ENCODE measurements at regions not wholly inside any gene's neighbourhood (a gene's known extent, or its start where the extent isn't known, plus 50 kb on each side); places are given as distances from the start of the nearest gene placed in this dataset.
"Not testable (repeated sequence)": the region's sequence is repeated elsewhere in the genome, so short reads cannot be mapped to it uniquely, and the experiment has no call there.

DNA sequence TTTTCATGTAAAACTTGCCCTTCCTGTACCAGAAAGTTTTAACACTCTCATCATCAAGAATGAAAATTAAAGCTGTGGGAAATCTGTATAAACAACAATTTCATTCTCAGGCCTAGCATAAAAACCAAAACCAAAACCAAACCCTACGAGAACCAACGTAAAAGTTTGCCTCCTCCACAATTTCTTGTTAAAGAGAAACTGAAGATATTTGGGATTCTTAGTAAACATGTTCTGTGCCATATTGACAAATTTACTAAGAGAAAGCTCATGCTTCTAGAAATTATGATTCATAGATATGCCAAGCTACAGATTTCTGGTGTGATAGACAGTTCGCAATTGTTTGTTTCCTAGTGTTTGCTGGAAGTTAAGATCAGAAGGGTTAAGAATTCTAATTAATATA, 801.0 kb upstream of the NUDT12 start:
- intact Hi-C loops (cut with DNase I, micrococcal nuclease) = no loop called here
- H3K9me3 Mint-ChIP-seq (ENCODE audit: low read depth) = peaks cover 7% of the 10 kb centered on the region
- ChIA-PET CTCF (interaction anchor here (0.6 kb wide), 1 partner anchor 1333 kb away, joined by 3 read pairs; no protein-coding TSS in a partner anchor), POLR2A (no interaction called here)
- H3K36me3 Mint-ChIP-seq (ENCODE audit: low read depth) = no peaks in the 10 kb centered on the region
- ATAC-seq (no peak), DNase-seq (no peak)
- H3K27me3 Mint-ChIP-seq = no peaks in the 10 kb centered on the region
- H3K27ac Mint-ChIP-seq = no peak overlapping the region
- H3K4me1 Mint-ChIP-seq = no peaks in the 10 kb centered on the region
- no peak overlapping the region for H3K4me3 Mint-ChIP-seq

GRCh38 chr5:104361932-104362331, 799.3 kb upstream of the NUDT12 start:
- ATAC-seq = no peak
- Mint-ChIP-seq H3K4me1 (no peaks in the 10 kb centered on the region), H3K36me3 (ENCODE audit: low read depth) (no peaks in the 10 kb centered on the region), H3K4me3 (no peak overlapping the region), H3K9me3 (ENCODE audit: low read depth) (peaks cover 3% of the 10 kb centered on the region), H3K27me3 (no peaks in the 10 kb centered on the region), H3K27ac (no peak overlapping the region)
- intact Hi-C loops (cut with DNase I, micrococcal nuclease) = no loop called here
- no peak for DNase-seq
- CTCF ChIA-PET = no interaction called here
- POLR2A ChIA-PET = no interaction called here

- POLR2A ChIA-PET = no interaction called here
- no peak overlapping the region for H3K4me3 Mint-ChIP-seq
- peaks cover 5% of the 10 kb centered on the region for H3K9me3 Mint-ChIP-seq (ENCODE audit: low read depth)
- H3K27me3 Mint-ChIP-seq = no peaks in the 10 kb centered on the region
- no peaks in the 10 kb centered on the region for H3K4me1 Mint-ChIP-seq
- ATAC-seq (no peak), DNase-seq (no peak)
- CTCF ChIA-PET = no interaction called here
- H3K27ac Mint-ChIP-seq = no peak overlapping the region
- no peaks in the 10 kb centered on the region for H3K36me3 Mint-ChIP-seq (ENCODE audit: low read depth)
- intact Hi-C loops (cut with DNase I, micrococcal nuclease) = no loop called here
These were observed 792.8 kb upstream of the NUDT12 start for GRCh38 chr5:104355350-104355749.

- CTCF ChIA-PET = no interaction called here
These were observed 790.8 kb upstream of the NUDT12 start for GRCh38 chr5:104353371-104353770.

DNA sequence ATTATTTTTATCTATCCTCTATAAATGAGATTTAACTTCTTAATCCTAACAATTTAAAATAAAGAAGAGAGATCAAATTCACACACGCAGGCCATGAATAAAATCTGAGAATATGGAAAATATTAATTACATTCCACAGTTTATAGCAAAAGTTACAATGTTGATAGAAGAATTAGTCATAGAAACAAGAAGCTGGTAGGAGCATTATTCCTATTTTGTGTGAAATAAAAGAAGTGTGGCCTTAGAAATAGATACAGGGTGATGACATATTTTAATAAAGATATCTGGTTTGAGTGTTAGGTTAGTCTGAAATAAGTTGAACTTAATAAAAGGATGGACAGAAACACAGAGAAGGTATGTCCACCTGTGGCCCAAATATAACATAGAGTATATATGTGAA, 790.4 kb upstream of the NUDT12 start:
- DNase-seq (no peak), ATAC-seq (no peak)
- intact Hi-C loops (cut with DNase I, micrococcal nuclease) = no loop called here
- Mint-ChIP-seq H3K4me1 (no peaks in the 10 kb centered on the region), H3K36me3 (ENCODE audit: low read depth) (no peaks in the 10 kb centered on the region), H3K27me3 (no peaks in the 10 kb centered on the region), H3K27ac (no peak overlapping the region), H3K9me3 (ENCODE audit: low read depth) (peaks cover 5% of the 10 kb centered on the region), H3K4me3 (no peak overlapping the region)
- ChIA-PET POLR2A (no interaction called here), CTCF (no interaction called here)

More at GRCh38 chr5:104353371-104353770, 790.8 kb upstream of the NUDT12 start:
- Mint-ChIP-seq H3K4me3 (no peak overlapping the region), H3K27me3 (no peaks in the 10 kb centered on the region), H3K27ac (no peak overlapping the region), H3K4me1 (no peaks in the 10 kb centered on the region), H3K9me3 (ENCODE audit: low read depth) (peaks cover 5% of the 10 kb centered on the region), H3K36me3 (ENCODE audit: low read depth) (no peaks in the 10 kb centered on the region)
- DNase-seq = no peak
- ATAC-seq = no peak
- POLR2A ChIA-PET = no interaction called here
- intact Hi-C loops (cut with DNase I, micrococcal nuclease) = no loop called here

GRCh38 chr5:104347119-104347708, 784.6 kb upstream of the NUDT12 start:
- POLR2A ChIA-PET = no interaction called here

GRCh38 chr5:104345222-104346016, 782.8 kb upstream of the NUDT12 start:
- Mint-ChIP-seq H3K36me3 (ENCODE audit: low read depth) (no peaks in the 10 kb centered on the region), H3K27ac (no peak overlapping the region), H3K4me3 (no peak overlapping the region), H3K4me1 (no peaks in the 10 kb centered on the region), H3K27me3 (no peaks in the 10 kb centered on the region), H3K9me3 (ENCODE audit: low read depth) (no peaks in the 10 kb centered on the region)
- ATAC-seq (no peak), DNase-seq (no peak)
- ChIA-PET CTCF (interaction anchor here (1.7 kb wide), 1 partner anchor 26 kb away, joined by 3 read pairs; no protein-coding TSS in a partner anchor), POLR2A (no interaction called here)
- intact Hi-C loops (cut with DNase I, micrococcal nuclease) = no loop called here

More at GRCh38 chr5:104347119-104347708, 784.6 kb upstream of the NUDT12 start:
- peaks cover 2% of the 10 kb centered on the region for H3K9me3 Mint-ChIP-seq (ENCODE audit: low read depth)
- H3K4me3 Mint-ChIP-seq = no peak overlapping the region
- H3K36me3 Mint-ChIP-seq (ENCODE audit: low read depth) = no peaks in the 10 kb centered on the region
- H3K4me1 Mint-ChIP-seq = no peaks in the 10 kb centered on the region
- intact Hi-C loops (cut with DNase I, micrococcal nuclease) = no loop called here
- no peak for ATAC-seq
- H3K27me3 Mint-ChIP-seq = no peaks in the 10 kb centered on the region
- CTCF ChIA-PET = interaction anchor here (1.7 kb wide), 1 partner anchor 24 kb away, joined by 3 read pairs; no protein-coding TSS in a partner anchor
- no peak for DNase-seq
- H3K27ac Mint-ChIP-seq = no peak overlapping the region

DNA sequence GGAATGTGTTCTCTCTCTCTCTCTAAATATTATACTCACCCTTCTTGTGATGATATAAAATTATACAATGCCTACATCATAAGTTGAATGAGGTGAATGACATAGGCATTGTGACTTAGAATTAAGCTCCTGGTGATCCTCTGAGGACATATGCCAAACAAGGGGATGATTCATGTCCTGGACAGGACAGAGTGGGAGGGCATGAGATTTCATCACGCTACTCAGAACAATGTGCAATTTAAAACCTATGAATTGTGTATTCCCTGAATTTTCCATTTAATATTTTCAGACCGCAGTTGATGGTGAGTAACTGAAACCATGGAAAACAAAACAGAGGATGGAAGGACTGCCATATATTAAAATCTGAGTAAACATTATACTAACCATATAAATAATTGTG, 782.2 kb upstream of the NUDT12 start:
- ChIA-PET POLR2A (no interaction called here), CTCF (no interaction called here)
- no peak overlapping the region for H3K27ac Mint-ChIP-seq

GRCh38 chr5:104327801-104328200, 765.2 kb upstream of the NUDT12 start:
- Mint-ChIP-seq H3K9me3 (ENCODE audit: low read depth) (no peaks in the 10 kb centered on the region), H3K27ac (no peak overlapping the region), H3K4me1 (no peaks in the 10 kb centered on the region), H3K36me3 (ENCODE audit: low read depth) (no peaks in the 10 kb centered on the region), H3K27me3 (no peaks in the 10 kb centered on the region), H3K4me3 (no peak overlapping the region)
- DNase-seq (no peak), ATAC-seq (no peak)
- ChIA-PET CTCF (no interaction called here), POLR2A (no interaction called here)
- intact Hi-C loops (cut with DNase I, micrococcal nuclease) = no loop called here

More for the DNA sequence above, 782.2 kb upstream of the NUDT12 start:
- H3K4me1 Mint-ChIP-seq = no peaks in the 10 kb centered on the region
- intact Hi-C loops (cut with DNase I, micrococcal nuclease) = no loop called here
- H3K9me3 Mint-ChIP-seq (ENCODE audit: low read depth) = no peaks in the 10 kb centered on the region
- no peaks in the 10 kb centered on the region for H3K36me3 Mint-ChIP-seq (ENCODE audit: low read depth)
- no peaks in the 10 kb centered on the region for H3K27me3 Mint-ChIP-seq
- no peak for DNase-seq
- H3K4me3 Mint-ChIP-seq = no peak overlapping the region
- ATAC-seq = no peak

DNA sequence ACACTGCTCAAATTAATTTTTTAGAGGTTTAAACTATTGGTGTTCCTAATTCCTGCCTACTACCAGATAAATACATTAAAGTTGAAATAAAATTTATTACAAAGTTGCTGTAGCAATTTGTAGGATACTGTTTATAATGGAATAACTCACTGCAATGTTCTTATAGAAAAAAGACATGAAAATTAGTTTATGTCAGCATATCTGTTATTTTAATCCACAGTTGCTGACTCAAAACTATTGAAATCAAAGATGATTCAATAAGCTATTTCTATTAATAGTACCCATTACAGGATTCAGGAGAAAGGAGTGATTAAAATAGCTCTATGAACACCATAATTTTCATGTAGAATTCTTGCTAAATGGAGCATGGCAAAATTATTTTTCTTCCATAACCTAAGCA, 764.4 kb upstream of the NUDT12 start:
- Mint-ChIP-seq H3K36me3 (ENCODE audit: low read depth) (no peaks in the 10 kb centered on the region), H3K4me1 (no peaks in the 10 kb centered on the region)

GRCh38 chr5:104325356-104325755, 762.8 kb upstream of the NUDT12 start:
- no peak overlapping the region for H3K27ac Mint-ChIP-seq
- peaks cover 2% of the 10 kb centered on the region for H3K9me3 Mint-ChIP-seq (ENCODE audit: low read depth)
- H3K4me1 Mint-ChIP-seq = no peaks in the 10 kb centered on the region
- no peak for ATAC-seq
- ChIA-PET CTCF (interaction anchor here (1.0 kb wide), 1 partner anchor 9 kb away, joined by 3 read pairs; no protein-coding TSS in a partner anchor), POLR2A (no interaction called here)
- H3K36me3 Mint-ChIP-seq (ENCODE audit: low read depth) = no peaks in the 10 kb centered on the region
- intact Hi-C loops (cut with DNase I, micrococcal nuclease) = no loop called here
- DNase-seq = no peak
- H3K4me3 Mint-ChIP-seq = no peak overlapping the region
- H3K27me3 Mint-ChIP-seq = no peaks in the 10 kb centered on the region

More for the DNA sequence above, 764.4 kb upstream of the NUDT12 start:
- CTCF ChIA-PET = no interaction called here
- Mint-ChIP-seq H3K4me3 (no peak overlapping the region), H3K27me3 (no peaks in the 10 kb centered on the region), H3K9me3 (ENCODE audit: low read depth) (no peaks in the 10 kb centered on the region), H3K27ac (no peak overlapping the region)
- intact Hi-C loops (cut with DNase I, micrococcal nuclease) = no loop called here
- ATAC-seq = no peak
- POLR2A ChIA-PET = no interaction called here
- no peak for DNase-seq

GRCh38 chr5:104316676-104317075, 754.1 kb upstream of the NUDT12 start:
- H3K9me3 Mint-ChIP-seq (ENCODE audit: low read depth); CTCF ChIA-PET; DNase-seq; H3K27me3 Mint-ChIP-seq; H3K27ac Mint-ChIP-seq; H3K4me3 Mint-ChIP-seq; H3K4me1 Mint-ChIP-seq; H3K36me3 Mint-ChIP-seq (ENCODE audit: low read depth); ATAC-seq; intact Hi-C loops (cut with DNase I, micrococcal nuclease); POLR2A ChIA-PET: not testable (repeated sequence)
